Glutamatergic neuron (in vitro differentiated cells): ENCODE measurements at regions not wholly inside any gene's neighbourhood (a gene's known extent, or its start where the extent isn't known, plus 50 kb on each side); places are given as distances from the start of the nearest gene placed in this dataset.

Experiments
- DNase-seq: peaks from one replicate; pipeline ENCODE4 v3.0.0; 2022
- H3K27ac Mint-ChIP-seq: one replicate; pipeline ENCODE4 v1.8.0; 2020; ENCODE audit warnings: mild to moderate bottlenecking, mixed read lengths, inconsistent platforms; ENCODE audit not compliant: unreplicated experiment
- H3K27me3 Mint-ChIP-seq: one replicate; pipeline ENCODE4 v1.8.0; 2020; ENCODE audit warnings: mild to moderate bottlenecking, moderate library complexity, mixed read lengths, inconsistent platforms; ENCODE audit not compliant: unreplicated experiment
- H3K36me3 Mint-ChIP-seq: one replicate; pipeline ENCODE4 v1.8.0; 2020; ENCODE audit warnings: mild to moderate bottlenecking, mixed read lengths, inconsistent platforms; ENCODE audit not compliant: unreplicated experiment
- H3K4me1 Mint-ChIP-seq: one replicate; pipeline ENCODE4 v1.8.0; 2020; ENCODE audit warnings: mild to moderate bottlenecking, low read depth, mixed read lengths, inconsistent platforms; ENCODE audit not compliant: unreplicated experiment
- H3K4me3 Mint-ChIP-seq: one replicate; pipeline ENCODE4 v1.8.0; 2020; ENCODE audit warnings: mild to moderate bottlenecking, mixed read lengths, inconsistent platforms; ENCODE audit not compliant: unreplicated experiment
- H3K9me3 Mint-ChIP-seq: one replicate; pipeline ENCODE4 v1.8.0; 2020; ENCODE audit warnings: mild to moderate bottlenecking, moderate library complexity, mixed read lengths, inconsistent platforms; ENCODE audit not compliant: unreplicated experiment
- TF ChIP-seq, protein P1 (sequence below): fragments of 200-600 bp; sonication (generic); IDR thresholded peaks from one replicate; pipeline ENCODE4 v1.5.0; 2021; ENCODE audit not compliant: partially characterized antibody, unreplicated experiment

DNA sequence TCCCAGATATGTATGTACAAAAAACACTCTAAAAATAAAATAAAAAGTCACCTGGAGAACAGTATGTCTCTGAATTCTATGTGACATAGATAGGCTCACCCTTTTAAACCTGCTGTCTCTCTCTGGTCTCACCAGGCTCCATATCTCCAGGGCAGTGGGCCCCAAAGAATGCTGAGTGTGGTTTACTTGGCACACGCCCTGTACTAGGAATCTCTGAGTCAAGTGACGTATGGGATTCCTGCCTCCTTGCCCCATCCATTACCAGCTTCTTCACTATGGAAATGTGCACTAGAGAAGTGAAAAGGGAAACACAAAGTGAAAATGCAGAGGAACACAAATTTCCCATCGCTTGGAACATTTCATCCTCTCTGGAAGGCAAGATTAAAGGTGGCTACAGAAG is 722.2 kb upstream of the TENM4 start:
- TF ChIP-seq, protein P1, sequence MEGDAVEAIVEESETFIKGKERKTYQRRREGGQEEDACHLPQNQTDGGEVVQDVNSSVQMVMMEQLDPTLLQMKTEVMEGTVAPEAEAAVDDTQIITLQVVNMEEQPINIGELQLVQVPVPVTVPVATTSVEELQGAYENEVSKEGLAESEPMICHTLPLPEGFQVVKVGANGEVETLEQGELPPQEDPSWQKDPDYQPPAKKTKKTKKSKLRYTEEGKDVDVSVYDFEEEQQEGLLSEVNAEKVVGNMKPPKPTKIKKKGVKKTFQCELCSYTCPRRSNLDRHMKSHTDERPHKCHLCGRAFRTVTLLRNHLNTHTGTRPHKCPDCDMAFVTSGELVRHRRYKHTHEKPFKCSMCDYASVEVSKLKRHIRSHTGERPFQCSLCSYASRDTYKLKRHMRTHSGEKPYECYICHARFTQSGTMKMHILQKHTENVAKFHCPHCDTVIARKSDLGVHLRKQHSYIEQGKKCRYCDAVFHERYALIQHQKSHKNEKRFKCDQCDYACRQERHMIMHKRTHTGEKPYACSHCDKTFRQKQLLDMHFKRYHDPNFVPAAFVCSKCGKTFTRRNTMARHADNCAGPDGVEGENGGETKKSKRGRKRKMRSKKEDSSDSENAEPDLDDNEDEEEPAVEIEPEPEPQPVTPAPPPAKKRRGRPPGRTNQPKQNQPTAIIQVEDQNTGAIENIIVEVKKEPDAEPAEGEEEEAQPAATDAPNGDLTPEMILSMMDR = no peak
- no peak overlapping the region for H3K27ac Mint-ChIP-seq
- no peak for DNase-seq
- H3K9me3 Mint-ChIP-seq = no peaks in the 10 kb centered on the region
- H3K27me3 Mint-ChIP-seq = no peaks in the 10 kb centered on the region
- H3K4me1 Mint-ChIP-seq = no peaks in the 10 kb centered on the region
- no peak overlapping the region for H3K4me3 Mint-ChIP-seq
- H3K36me3 Mint-ChIP-seq = no peaks in the 10 kb centered on the region

DNA sequence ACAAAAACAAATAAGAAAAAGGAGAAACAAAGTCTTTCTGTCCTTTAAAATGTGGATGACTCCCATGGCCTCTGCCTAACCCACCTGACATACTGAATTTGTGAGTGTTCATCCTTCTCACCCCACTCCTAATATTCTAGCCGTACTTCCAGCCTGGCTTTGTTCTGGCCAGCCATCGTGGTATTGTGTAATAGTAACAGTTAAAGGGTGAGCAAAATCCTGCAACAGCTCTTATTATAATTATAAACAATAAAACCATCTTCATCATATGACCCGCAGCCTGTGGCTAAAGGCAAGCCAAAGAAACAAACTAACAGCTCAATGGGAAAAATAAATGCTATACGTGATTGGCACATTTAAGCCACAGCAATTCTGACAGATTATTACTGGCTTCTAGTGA is 721.6 kb upstream of the TENM4 start:
- TF ChIP-seq, protein P1 = no peak
- Mint-ChIP-seq H3K27ac (no peak overlapping the region), H3K27me3 (no peaks in the 10 kb centered on the region), H3K4me1 (no peaks in the 10 kb centered on the region), H3K36me3 (no peaks in the 10 kb centered on the region), H3K9me3 (no peaks in the 10 kb centered on the region), H3K4me3 (no peak overlapping the region)
- DNase-seq = no peak

DNA sequence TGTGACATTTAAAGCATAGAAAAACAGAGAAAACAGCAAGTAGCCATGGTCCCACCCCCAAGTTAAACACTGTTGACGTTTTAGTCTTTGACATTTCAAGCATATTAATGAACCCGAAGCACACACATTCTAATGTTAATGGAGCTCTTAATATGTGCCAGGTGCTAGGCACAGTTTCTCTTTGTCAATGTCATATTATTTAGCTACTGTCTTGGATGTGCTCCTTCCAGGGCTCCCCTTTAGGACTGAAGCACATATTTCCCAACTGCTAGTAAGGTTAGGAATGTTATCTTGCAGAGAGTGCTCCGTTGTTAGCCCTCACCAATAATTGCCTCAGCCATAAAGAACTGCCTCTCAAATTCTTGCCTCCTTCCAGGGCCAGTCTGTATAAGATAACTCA is 716.6 kb upstream of the TENM4 start:
- Mint-ChIP-seq H3K4me3 (no peak overlapping the region), H3K36me3 (no peaks in the 10 kb centered on the region), H3K27me3 (no peaks in the 10 kb centered on the region), H3K4me1 (no peaks in the 10 kb centered on the region), H3K9me3 (no peaks in the 10 kb centered on the region), H3K27ac (no peak overlapping the region)
- TF ChIP-seq, protein P1 = no peak
- no peak for DNase-seq

DNA sequence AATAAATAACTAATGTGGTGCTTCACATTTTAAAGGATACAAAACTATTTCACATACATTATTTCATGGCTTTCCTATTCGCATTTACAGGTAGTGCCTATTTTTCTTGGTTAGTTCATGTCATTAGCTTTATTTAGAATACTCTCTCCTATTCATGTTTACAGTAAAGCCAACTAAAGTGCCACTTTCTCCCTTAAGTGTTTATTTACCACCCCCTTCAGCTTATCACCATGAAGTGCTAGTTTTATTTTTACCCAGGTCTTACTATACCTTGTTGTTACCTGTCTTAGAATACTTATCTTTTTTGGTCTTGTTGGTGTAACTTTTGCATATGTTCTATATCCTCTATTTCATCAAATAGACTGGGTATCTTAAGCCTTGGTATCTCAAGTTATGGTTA is 715.2 kb upstream of the TENM4 start:
- Mint-ChIP-seq H3K27me3 (no peaks in the 10 kb centered on the region), H3K4me1 (no peaks in the 10 kb centered on the region), H3K4me3 (no peak overlapping the region), H3K9me3 (no peaks in the 10 kb centered on the region), H3K36me3 (no peaks in the 10 kb centered on the region), H3K27ac (no peak overlapping the region)
- no peak for DNase-seq
- TF ChIP-seq, protein P1 = no peak

DNA sequence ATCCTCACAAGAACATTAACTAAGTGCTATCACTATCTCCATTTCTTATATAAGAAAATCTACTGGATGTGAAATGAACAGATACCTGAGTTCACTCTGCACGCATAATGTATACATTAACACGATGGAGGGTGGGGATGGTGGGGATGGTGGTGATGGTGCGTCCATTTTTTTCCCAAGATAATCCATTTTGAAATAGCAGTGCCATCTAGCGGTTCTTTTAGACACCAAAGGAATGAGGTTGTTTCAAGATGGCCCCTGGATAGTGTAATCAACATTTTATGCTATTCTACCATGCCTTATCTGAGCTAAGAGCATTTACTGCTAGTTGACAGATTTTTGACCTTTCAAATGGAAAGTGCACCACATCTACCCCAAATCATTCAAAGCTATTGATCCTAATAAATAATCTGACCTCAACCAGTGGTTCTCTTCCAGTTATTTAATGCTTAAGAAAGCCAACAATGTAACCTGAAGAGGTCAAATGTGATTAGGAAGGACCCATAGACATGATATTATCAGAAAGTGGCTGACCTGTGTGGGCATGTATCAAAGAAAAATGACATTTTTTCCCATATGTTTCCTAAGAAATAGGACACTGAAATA is 714.7 kb upstream of the TENM4 start:
- Mint-ChIP-seq H3K4me1 (no peaks in the 10 kb centered on the region), H3K4me3 (no peak overlapping the region), H3K27ac (no peak overlapping the region), H3K36me3 (no peaks in the 10 kb centered on the region), H3K9me3 (no peaks in the 10 kb centered on the region), H3K27me3 (no peaks in the 10 kb centered on the region)
- TF ChIP-seq, protein P1 = peak; percentile 69
- DNase-seq = peak; percentile 21
